Upper lobe of left lung (tissue), 4 donors: ENCODE measurements at regions not wholly inside any gene's neighbourhood (a gene's known extent, or its start where the extent isn't known, plus 50 kb on each side); places are given as distances from the start of the nearest gene placed in this dataset.

ENCODE experiments used
- CTCF ChIP-seq, 6 experiments: fragments of 450-650 bp in 4 of 6; fragments of 200-600 bp in 2 of 6; sonication (generic) in 2 of 6; IDR thresholded peaks; one replicate each; pipeline ENCODE4 v1.5.1; 2016 to 2019; ENCODE audit warnings: antibody characterized with exemption in 6 of 6
- POLR2A ChIP-seq, 4 donors: fragments of 450-650 bp; IDR thresholded peaks; one replicate each; pipeline ENCODE4 v1.5.1; 2016 to 2017; ENCODE audit warnings: antibody characterized with exemption in 4 of 4, mild to moderate bottlenecking in 2 of 4

- no peak for TF ChIP-seq POLR2A (IDR thresholded peaks at IDR 0.05)
- TF ChIP-seq CTCF (IDR thresholded peaks at IDR 0.05): no peak
Measured at GRCh38 chr2:66340521-66340920, 94.4 kb upstream of the MEIS1 start.
